HUES64 (cell line): ENCODE measurements at regions not wholly inside any gene's neighbourhood (a gene's known extent, or its start where the extent isn't known, plus 50 kb on each side); places are given as distances from the start of the nearest gene placed in this dataset.

Source experiments
- H3K27ac ChIP-seq: 2 replicates; pipeline ENCODE4 v1.7.0; 2013; ENCODE audit warnings: low read depth, low read length, inconsistent platforms
- H3K27me3 ChIP-seq: 2 replicates; pipeline ENCODE4 v1.6.1; 2013; ENCODE audit warnings: mild to moderate bottlenecking, low read length; ENCODE audit not compliant: insufficient read depth
- H3K36me3 ChIP-seq: 2 replicates; pipeline ENCODE4 v1.6.1; 2013; ENCODE audit warnings: mild to moderate bottlenecking, low read length; ENCODE audit not compliant: insufficient read depth
- H3K4me1 ChIP-seq: 2 replicates; pipeline ENCODE4 v1.6.1; 2013; ENCODE audit warnings: mild to moderate bottlenecking, low read length, moderate library complexity; ENCODE audit not compliant: insufficient read depth
- H3K4me3 ChIP-seq: 2 replicates; pipeline ENCODE4 v1.5.1; 2013; ENCODE audit warnings: mild to moderate bottlenecking, low read length, moderate library complexity
- H3K9ac ChIP-seq: 2 replicates; pipeline ENCODE4 v1.6.1; 2013; ENCODE audit warnings: mild to moderate bottlenecking, low read depth, low read length
- H3K9me3 ChIP-seq: 2 replicates; pipeline ENCODE4 v1.6.1; 2013; ENCODE audit warnings: low read depth, low read length; ENCODE audit not compliant: insufficient read depth
- WGBS: fragments of 150-250, 120-280 bp; methylation state at CpG from one replicate; pipeline ENCODE4 v1.1.7; 2013; ENCODE audit warnings: missing lambda C conversion rate; 5-methylcytosine and 5-hydroxymethylcytosine counted together

- Histone ChIP-seq H3K27ac (no peak overlapping the region), H3K4me1 (peaks cover 13% of the 10 kb centered on the region; the same call in 1 of the 2 replicates), H3K4me3 (no peak overlapping the region), H3K27me3 (no peaks in the 10 kb centered on the region), H3K9ac (no peak overlapping the region), H3K9me3 (peaks cover 7% of the 10 kb centered on the region), H3K36me3 (no peaks in the 10 kb centered on the region)
These were observed 66.2 kb upstream of the SOX21 start for GRCh38 chr13:94778585-94778984.

- no peak overlapping the region for H3K9ac ChIP-seq
- no CpG with 5 or more reads among the region's 1 CpG for WGBS
- no peak overlapping the region for H3K4me3 ChIP-seq
These were observed 64.6 kb upstream of the SOX21 start for GRCh38 chr13:94776956-94777355.

GRCh38 chr13:94776300-94776699, 64.0 kb upstream of the SOX21 start:
- H3K27ac ChIP-seq, result no peak overlapping the region
- no peak overlapping the region for H3K4me3 ChIP-seq
- no peak overlapping the region for H3K9ac ChIP-seq
- peaks cover 13% of the 10 kb centered on the region; the same call in 1 of the 2 replicates for H3K4me1 ChIP-seq
- H3K36me3 ChIP-seq, result no peaks in the 10 kb centered on the region
- no peaks in the 10 kb centered on the region for H3K9me3 ChIP-seq
- WGBS, result 97% methylated on average over 11 of the region's 11 CpGs
- H3K27me3 ChIP-seq, result no peaks in the 10 kb centered on the region

More at GRCh38 chr13:94776956-94777355, 64.6 kb upstream of the SOX21 start:
- Histone ChIP-seq H3K9me3 (no peaks in the 10 kb centered on the region), H3K36me3 (no peaks in the 10 kb centered on the region), H3K4me1 (peaks cover 13% of the 10 kb centered on the region; the same call in 1 of the 2 replicates), H3K27ac (no peak overlapping the region), H3K27me3 (no peaks in the 10 kb centered on the region)

GRCh38 chr13:94765814-94766213, 53.5 kb upstream of the SOX21 start:
- 90% methylated on average over 7 of the region's 7 CpGs for WGBS
- Histone ChIP-seq H3K9me3 (no peaks in the 10 kb centered on the region), H3K4me1 (peaks cover 23% of the 10 kb centered on the region), H3K36me3 (no peaks in the 10 kb centered on the region), H3K27ac (no peak overlapping the region), H3K4me3 (no peak overlapping the region), H3K27me3 (no peaks in the 10 kb centered on the region), H3K9ac (no peak overlapping the region)

- H3K9me3 ChIP-seq, result 0 out of 2 replicates have a peak, but pooled peaks cover 2% of the 10 kb centered on the region
- no peak overlapping the region for H3K9ac ChIP-seq
- WGBS, result 97% methylated on average over 2 of the region's 2 CpGs
- H3K4me1 ChIP-seq, result peaks cover 30% of the 10 kb centered on the region
- H3K27me3 ChIP-seq, result no peaks in the 10 kb centered on the region
- H3K27ac ChIP-seq, result no peak overlapping the region
- no peaks in the 10 kb centered on the region for H3K36me3 ChIP-seq
- H3K4me3 ChIP-seq, result no peak overlapping the region
These were observed 52.4 kb upstream of the SOX21 start for GRCh38 chr13:94764576-94765321.
